GOT3 (cell line): ENCODE measurements at regions not wholly inside any gene's neighbourhood (a gene's known extent, or its start where the extent isn't known, plus 50 kb on each side); places are given as distances from the start of the nearest gene placed in this dataset.
"Not testable (repeated sequence)": the region's sequence is repeated elsewhere in the genome, so short reads cannot be mapped to it uniquely, and the experiment has no call there.

Experiments
- DNase-seq: peaks from one replicate; lab custom pipeline; 2025; ENCODE audit warnings: mixed read lengths; lab: John Stamatoyannopoulos, UW

GRCh38 chr11:87971354-87971753 is 203.9 kb downstream of the RAB38 start:
- DNase-seq, result no peak

DNA sequence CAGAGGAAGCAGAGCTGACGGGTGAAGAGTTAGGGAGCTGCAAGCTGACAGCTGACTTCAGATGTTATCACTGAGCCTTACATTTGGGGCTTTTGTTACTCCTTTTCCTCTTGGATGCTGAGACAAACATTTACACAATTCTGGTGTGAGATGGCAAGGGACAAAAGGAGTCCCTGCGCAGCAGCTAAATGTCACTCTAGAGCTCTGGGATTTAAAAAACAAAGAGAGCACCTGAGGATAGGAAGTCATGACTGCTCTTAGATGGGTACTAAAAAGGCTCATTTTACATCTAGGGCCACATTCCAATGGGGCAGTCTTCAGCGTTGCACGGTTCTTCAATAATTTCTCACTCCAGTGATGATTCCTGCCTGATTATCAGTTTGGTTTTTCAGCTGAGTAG is 204.5 kb downstream of the RAB38 start:
- no peak for DNase-seq

DNA sequence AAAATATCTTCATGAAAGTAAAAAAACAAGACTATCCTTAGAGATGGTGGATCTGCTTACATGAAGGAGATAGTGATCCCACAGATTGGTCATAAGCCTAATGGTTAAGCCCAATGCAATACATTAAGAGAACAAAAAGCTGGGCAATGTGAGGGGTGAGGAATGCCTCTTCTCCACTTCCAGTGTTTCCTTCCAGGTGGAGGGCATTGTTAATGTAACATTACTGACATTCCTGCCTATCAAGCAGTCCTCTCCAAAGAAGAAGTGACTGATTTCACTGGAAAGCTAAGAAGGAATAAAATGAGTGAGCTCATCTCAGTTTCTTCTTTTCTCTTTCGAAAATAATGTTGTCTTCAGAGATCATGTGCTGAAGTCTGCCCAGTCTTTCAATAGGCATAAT is 207.8 kb downstream of the RAB38 start:
- DNase-seq, result no peak

- no peak for DNase-seq
Observed at GRCh38 chr11:87966694-87967093, 208.5 kb downstream of the RAB38 start.

- no peak for DNase-seq
Observed at GRCh38 chr11:87966216-87966615, 209.0 kb downstream of the RAB38 start.

GRCh38 chr11:87961606-87962005 is 213.6 kb downstream of the RAB38 start:
- DNase-seq, result no peak

DNA sequence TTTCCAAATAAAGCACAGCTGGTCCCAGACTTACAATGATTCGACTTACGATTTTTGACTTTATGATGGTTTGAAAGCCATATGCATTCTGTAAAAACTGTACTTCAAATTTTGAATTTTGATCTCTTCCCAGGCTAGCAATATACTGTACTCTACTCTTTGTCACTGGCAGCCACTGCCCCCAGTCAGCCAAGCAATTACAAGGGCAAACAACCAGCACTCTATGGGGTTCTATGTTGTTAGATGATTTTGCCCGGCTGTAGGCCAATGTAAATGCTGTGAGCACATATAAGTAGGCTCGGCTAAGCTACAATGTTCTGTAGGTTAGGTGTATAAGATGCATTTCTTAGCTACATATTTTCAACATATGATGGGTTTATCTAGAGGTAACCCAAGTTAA is 217.3 kb downstream of the RAB38 start:
- no peak for DNase-seq

- DNase-seq, result no peak
Observed at GRCh38 chr11:87954476-87954875, 220.8 kb downstream of the RAB38 start.

- DNase-seq, result no peak
Observed at GRCh38 chr11:87942786-87943185, 232.5 kb downstream of the RAB38 start.

DNA sequence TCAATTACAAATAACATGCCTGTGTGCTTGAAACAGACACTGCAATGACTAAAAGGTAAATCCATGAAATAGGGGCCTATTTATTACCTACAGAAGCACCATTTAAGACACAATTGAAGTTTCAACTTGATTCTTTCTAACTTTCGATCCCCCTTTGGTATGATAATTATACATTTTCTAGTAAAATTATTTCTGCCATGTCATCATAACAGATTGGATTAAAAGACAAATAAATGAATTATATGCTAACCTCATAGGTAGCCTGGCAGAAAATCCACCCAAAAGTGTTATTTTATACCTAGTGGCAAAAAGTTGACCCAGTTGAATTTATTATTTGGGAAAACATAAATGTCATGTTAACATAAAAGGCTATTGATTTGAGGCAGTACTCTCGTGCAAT is 241.1 kb downstream of the RAB38 start:
- DNase-seq, result no peak

DNA sequence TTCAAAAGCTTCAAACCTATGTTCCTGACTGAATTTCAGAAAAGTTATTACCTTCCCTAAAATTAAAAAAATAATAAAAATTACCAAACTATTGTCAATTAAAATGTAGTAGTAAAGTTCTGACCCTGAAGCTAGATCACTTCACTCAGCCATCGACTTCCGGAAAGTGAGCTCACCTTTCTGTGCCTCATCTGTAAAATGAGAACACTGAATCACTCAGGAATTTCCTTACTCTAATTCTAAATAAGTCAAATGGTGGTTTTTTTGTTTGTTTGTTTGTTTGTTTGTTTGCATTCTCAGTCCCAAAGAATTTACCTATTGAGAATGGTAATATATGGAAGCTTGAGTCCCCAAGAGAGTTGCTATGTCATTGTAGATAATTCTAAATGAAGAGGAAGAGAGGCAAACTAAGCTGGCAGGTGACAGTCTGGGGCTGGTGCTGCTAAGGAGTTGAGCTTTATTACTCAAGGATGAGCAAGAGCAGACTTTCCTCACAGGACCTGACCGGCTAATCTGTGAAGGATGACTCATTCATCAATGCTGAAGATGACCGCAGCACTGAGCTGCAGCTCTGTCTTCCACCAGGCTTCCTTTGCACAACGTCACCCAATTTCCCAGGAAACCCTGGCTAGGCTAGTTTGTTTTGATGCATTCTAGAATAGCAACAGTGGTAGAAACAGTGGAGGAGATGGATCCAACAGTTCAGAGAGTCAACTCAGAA is 248.8 kb downstream of the RAB38 start:
- peak; percentile 2 for DNase-seq

- no peak for DNase-seq
Observed at GRCh38 chr11:87924125-87924524, 251.1 kb downstream of the RAB38 start.

GRCh38 chr11:87917111-87917510 is 258.1 kb downstream of the RAB38 start:
- no peak for DNase-seq

GRCh38 chr11:87909178-87909577 is 266.1 kb downstream of the RAB38 start:
- no peak for DNase-seq

GRCh38 chr11:87908086-87908485 is 267.2 kb downstream of the RAB38 start:
- DNase-seq, result no peak

DNA sequence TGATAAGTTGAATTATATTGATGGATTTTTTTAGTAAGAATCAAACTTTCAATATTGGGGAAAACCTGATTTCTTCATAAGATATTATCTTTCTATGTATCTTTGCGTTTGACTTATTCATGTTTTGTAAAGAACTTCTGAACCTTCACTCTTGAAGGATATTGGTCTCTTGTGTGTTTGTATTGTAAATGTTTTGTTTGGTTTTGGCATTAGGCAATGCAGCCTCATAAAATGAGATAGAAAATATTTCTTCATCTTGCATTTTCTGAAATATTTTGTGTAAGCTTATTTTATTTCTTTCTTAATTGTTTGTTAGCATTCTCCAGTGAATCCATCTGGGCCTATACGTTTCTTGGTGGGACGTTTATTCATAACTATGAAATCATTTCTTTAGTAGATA is 271.9 kb downstream of the RAB38 start:
- DNase-seq, result no peak

DNA sequence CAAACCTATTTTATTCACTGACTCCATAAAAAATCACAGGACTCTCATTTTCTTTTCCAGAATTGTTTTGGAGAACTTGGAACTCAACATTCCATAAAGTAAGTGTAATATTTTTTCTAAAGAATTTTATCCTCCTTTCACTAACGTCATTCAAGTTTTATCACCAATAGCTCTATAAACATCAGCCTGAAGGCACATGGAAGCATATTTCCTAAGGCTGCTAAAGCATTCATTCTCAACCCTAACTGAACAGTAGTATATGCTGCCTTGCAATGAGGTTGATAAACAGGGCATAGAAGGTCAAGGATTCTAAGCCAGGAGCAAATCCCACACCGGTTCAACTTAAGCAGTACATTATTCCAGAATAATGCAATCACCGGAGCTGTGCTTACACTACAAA is 273.9 kb downstream of the RAB38 start:
- DNase-seq, result no peak

DNA sequence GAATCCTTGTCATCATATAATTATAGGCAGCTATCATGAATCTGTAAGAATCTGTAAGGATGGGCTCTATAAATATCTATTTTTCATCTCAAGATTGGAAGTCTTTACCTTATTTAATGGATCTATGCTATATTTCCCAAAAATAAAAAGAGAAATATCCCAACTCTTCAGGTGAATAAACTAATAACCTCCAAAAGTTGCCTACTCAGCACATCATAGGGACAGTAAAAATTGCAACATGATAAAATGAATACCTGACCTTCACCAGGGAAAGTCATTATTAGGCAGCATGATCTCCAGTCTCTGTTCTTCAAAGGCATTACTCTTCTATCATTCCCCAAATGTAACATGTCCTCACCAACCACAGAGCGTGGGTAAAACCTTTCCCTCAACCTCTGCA is 277.3 kb downstream of the RAB38 start:
- no peak for DNase-seq

GRCh38 chr11:87897071-87897470 is 278.2 kb downstream of the RAB38 start:
- no peak for DNase-seq

- DNase-seq, result no peak
Observed at GRCh38 chr11:87894961-87895360, 280.3 kb downstream of the RAB38 start.

GRCh38 chr11:87892291-87892690 is 283.0 kb downstream of the RAB38 start:
- DNase-seq, result no peak

GRCh38 chr11:87889126-87889525 is 286.1 kb downstream of the RAB38 start:
- DNase-seq, result no peak

- not testable (repeated sequence) for DNase-seq
Observed at GRCh38 chr11:87885084-87885483, 290.2 kb downstream of the RAB38 start.

DNA sequence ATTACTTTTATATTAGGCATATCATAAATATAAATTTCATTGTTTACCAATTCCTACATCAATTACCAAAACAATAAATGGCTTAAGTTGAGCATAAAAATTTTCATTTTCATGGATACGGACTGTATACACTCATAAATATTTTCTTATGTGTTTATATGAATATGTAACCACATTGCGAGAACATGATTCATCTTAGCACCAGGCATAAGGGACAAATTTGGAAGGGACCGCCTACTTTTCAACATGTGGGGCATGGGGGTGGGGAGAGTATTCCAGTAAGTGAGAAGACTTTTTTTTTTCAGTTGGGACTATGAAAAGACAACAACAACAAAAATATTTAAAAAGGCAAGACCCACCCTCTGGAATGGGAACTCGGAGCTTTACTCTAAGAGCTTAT is 296.1 kb downstream of the RAB38 start:
- DNase-seq, result no peak
